Neural cell (in vitro differentiated cells): ENCODE measurements at regions not wholly inside any gene's neighbourhood (a gene's known extent, or its start where the extent isn't known, plus 50 kb on each side); places are given as distances from the start of the nearest gene placed in this dataset.

Source experiments
- EP300 ChIP-seq: fragments of 450-650 bp; conservative IDR thresholded peaks from 2 replicates; pipeline ENCODE4 v1.6.1; 2014; ENCODE audit warnings: antibody characterized with exemption, mild to moderate bottlenecking, moderate library complexity; ENCODE audit not compliant: poor library complexity, severe bottlenecking
- EZH2 ChIP-seq: fragments of 200-600, 300-800 bp; shearing (Covaris generic), sonication (generic); IDR thresholded peaks from 2 replicates; pipeline ENCODE4 v1.6.1; 2014; ENCODE audit warnings: antibody characterized with exemption, low read length, borderline replicate concordance, mild to moderate bottlenecking; ENCODE audit not compliant: insufficient read depth, poor library complexity, severe bottlenecking
- MXI1 ChIP-seq: fragments of 450-650 bp; conservative IDR thresholded peaks from 2 replicates; pipeline ENCODE4 v1.6.1; 2014; ENCODE audit warnings: antibody characterized with exemption, mild to moderate bottlenecking; ENCODE audit not compliant: poor library complexity, severe bottlenecking
- POLR2AphosphoS5 ChIP-seq: IDR thresholded peaks from 2 replicates; pipeline ENCODE4 v1.6.1; 2012
- RAD21 ChIP-seq: fragments of 450-650 bp; conservative IDR thresholded peaks from 2 replicates; pipeline ENCODE4 v1.6.1; 2014; ENCODE audit warnings: antibody characterized with exemption, mild to moderate bottlenecking, moderate library complexity
- SMC3 ChIP-seq: fragments of 450-650 bp; conservative IDR thresholded peaks from 2 replicates; pipeline ENCODE4 v1.6.1; 2014; ENCODE audit warnings: antibody characterized with exemption, mild to moderate bottlenecking, moderate library complexity; ENCODE audit not compliant: poor library complexity
- TAF1 ChIP-seq: IDR thresholded peaks from 2 replicates; pipeline ENCODE4 v1.6.1; 2012; ENCODE audit warnings: low read depth
- TF ChIP-seq, protein P1 (sequence below): fragments of 450-650 bp; IDR thresholded peaks from 2 replicates; pipeline ENCODE4 v1.5.1; 2014; ENCODE audit warnings: antibody characterized with exemption, mild to moderate bottlenecking, moderate library complexity; ENCODE audit not compliant: poor library complexity, severe bottlenecking
- TF ChIP-seq, protein P2 (sequence below): IDR thresholded peaks from 2 replicates; pipeline ENCODE4 v1.6.1; 2012; ENCODE audit warnings: borderline replicate concordance

DNA sequence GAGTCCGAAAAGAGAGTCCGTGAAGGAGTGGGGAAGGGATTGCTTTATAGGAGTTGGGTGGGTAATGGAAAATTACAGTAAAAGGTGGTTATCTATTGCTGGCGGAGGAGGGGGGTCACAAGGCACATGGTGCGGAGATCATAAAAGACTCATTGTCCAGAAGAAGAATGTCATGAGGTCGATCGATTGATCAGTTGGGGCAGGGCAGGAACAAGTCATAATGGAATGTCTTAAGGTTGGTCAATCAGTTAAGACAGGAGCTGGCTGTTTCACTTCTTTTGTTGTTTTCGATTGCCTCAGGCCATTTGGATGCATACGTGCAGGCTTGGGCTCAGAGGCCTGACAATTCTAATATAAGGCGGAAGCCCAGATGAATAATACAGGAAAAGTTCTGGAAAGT lies 473.0 kb upstream of the TNP1 start:
- TF ChIP-seq, protein P1, sequence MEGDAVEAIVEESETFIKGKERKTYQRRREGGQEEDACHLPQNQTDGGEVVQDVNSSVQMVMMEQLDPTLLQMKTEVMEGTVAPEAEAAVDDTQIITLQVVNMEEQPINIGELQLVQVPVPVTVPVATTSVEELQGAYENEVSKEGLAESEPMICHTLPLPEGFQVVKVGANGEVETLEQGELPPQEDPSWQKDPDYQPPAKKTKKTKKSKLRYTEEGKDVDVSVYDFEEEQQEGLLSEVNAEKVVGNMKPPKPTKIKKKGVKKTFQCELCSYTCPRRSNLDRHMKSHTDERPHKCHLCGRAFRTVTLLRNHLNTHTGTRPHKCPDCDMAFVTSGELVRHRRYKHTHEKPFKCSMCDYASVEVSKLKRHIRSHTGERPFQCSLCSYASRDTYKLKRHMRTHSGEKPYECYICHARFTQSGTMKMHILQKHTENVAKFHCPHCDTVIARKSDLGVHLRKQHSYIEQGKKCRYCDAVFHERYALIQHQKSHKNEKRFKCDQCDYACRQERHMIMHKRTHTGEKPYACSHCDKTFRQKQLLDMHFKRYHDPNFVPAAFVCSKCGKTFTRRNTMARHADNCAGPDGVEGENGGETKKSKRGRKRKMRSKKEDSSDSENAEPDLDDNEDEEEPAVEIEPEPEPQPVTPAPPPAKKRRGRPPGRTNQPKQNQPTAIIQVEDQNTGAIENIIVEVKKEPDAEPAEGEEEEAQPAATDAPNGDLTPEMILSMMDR: no peak
- TF ChIP-seq RAD21: no peak
- no peak for TF ChIP-seq EP300
- no peak for TF ChIP-seq POLR2AphosphoS5
- TF ChIP-seq, protein P2, sequence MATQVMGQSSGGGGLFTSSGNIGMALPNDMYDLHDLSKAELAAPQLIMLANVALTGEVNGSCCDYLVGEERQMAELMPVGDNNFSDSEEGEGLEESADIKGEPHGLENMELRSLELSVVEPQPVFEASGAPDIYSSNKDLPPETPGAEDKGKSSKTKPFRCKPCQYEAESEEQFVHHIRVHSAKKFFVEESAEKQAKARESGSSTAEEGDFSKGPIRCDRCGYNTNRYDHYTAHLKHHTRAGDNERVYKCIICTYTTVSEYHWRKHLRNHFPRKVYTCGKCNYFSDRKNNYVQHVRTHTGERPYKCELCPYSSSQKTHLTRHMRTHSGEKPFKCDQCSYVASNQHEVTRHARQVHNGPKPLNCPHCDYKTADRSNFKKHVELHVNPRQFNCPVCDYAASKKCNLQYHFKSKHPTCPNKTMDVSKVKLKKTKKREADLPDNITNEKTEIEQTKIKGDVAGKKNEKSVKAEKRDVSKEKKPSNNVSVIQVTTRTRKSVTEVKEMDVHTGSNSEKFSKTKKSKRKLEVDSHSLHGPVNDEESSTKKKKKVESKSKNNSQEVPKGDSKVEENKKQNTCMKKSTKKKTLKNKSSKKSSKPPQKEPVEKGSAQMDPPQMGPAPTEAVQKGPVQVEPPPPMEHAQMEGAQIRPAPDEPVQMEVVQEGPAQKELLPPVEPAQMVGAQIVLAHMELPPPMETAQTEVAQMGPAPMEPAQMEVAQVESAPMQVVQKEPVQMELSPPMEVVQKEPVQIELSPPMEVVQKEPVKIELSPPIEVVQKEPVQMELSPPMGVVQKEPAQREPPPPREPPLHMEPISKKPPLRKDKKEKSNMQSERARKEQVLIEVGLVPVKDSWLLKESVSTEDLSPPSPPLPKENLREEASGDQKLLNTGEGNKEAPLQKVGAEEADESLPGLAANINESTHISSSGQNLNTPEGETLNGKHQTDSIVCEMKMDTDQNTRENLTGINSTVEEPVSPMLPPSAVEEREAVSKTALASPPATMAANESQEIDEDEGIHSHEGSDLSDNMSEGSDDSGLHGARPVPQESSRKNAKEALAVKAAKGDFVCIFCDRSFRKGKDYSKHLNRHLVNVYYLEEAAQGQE: no peak
- TF ChIP-seq MXI1: no peak
- no peak for TF ChIP-seq SMC3
- no peak for TF ChIP-seq TAF1
- no peak for TF ChIP-seq EZH2
